ENCODE measurements at regions not wholly inside any gene's neighbourhood (a gene's known extent, or its start where the extent isn't known, plus 50 kb on each side); places are given as distances from the start of the nearest gene placed in this dataset.
"Not testable (repeated sequence)": the region's sequence is repeated elsewhere in the genome, so short reads cannot be mapped to it uniquely, and the experiment has no call there.

DNA sequence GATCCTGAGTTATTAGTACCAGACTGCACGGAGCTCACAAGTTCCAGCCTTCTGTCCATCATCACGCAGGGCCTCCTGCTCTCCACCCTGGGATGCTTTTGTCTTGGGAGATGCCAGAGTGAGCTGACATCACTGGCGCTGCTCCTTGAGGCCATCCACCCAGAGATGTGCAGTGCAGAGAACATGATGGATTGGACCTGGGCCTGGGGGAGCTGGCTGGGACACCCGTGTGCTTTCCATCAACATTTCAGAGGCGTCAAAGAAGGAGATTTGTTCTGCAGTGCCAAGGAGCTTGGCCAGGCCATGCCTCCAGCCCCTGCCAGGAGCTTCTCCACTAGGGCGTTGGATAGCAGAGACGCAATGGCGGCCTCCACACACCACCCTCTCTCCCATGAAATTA is 206.6 kb upstream of the ZNF469 start:
- H3K4me3 ChIP-seq (ENCODE audit: control extremely low read depth in 1 of 5, extremely low read depth in 1 of 5, insufficient read depth in 1 of 5, low read depth in 2 of 5, low read length in 4 of 5); H2AFZ ChIP-seq (ENCODE audit: insufficient read depth, low read depth, low read length, poor library complexity, severe bottlenecking); ATAC-seq (ENCODE audit: low read depth); H3K4me3 Mint-ChIP-seq; CTCF ChIA-PET; H3K4me1 ChIP-seq (ENCODE audit: control insufficient read depth in 2 of 2, insufficient read depth in 2 of 2, low read length in 2 of 2); DNase-seq; intact Hi-C loops (cut with micrococcal nuclease); H3K9me3 Mint-ChIP-seq (ENCODE audit: insufficient read depth); H3K4me2 ChIP-seq (replicated peaks; ENCODE audit: low read depth, low read length, poor library complexity, severe bottlenecking); H3K27me3 ChIP-seq (replicated peaks in 1 of 4; ENCODE audit: control extremely low read depth in 1 of 4, control insufficient read depth in 3 of 4, insufficient read depth in 4 of 4, low read length in 3 of 4); H3K27ac Mint-ChIP-seq; H3K27ac ChIP-seq (ENCODE audit: low read length in 2 of 2); H3K79me2 ChIP-seq (ENCODE audit: control insufficient read depth, insufficient read depth, low read length); H3K9ac ChIP-seq (ENCODE audit: low read length); H3K9me3 ChIP-seq (ENCODE audit: control extremely low read depth in 1 of 3, control insufficient read depth in 2 of 3, insufficient read depth in 1 of 3, low read length in 2 of 3); POLR2A ChIA-PET; H3K36me3 ChIP-seq (replicated peaks in 1 of 2; ENCODE audit: control extremely low read depth in 1 of 2, control insufficient read depth in 1 of 2, extremely low read depth in 1 of 2, insufficient read depth in 2 of 2, low read length in 1 of 2); H4K20me1 ChIP-seq (ENCODE audit: control insufficient read depth, insufficient read depth, low read length, poor library complexity, severe bottlenecking); H3K4me1 Mint-ChIP-seq: not testable (repeated sequence)
- peaks cover 15% of the 10 kb centered on the region for H3K27me3 Mint-ChIP-seq
- WGBS (ENCODE audit: insufficient coverage), result no CpG with 5 or more reads among the region's 8 CpGs

DNA sequence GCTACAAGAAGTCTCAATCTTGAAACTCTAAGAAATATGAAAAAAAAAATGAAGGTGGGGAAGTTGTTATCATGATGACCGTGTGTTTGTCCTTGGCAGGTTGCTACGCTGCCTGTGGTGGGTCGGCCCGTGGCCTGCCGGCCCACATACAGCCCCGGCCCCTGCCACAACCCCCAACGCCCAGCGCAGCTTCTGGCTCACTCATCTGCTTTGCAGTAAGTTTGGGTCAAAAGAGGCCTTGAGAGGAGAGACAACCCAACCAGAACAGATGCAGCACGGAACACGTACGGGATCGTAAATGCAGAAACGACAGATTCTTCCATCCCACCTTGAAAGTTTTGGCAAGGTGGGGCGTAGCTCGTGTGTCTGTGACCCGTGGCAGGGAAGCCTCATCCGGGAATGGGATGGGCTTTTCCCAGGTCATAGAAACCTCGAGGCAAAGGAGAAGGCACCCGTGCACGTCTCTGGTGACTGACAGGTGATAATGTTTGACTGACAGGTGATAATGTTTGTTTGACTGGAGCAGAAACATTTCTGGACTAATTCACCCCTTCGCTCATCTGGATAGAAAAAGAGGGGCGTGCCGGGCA is 206.1 kb upstream of the ZNF469 start:
- intact Hi-C loops (cut with micrococcal nuclease); H2AFZ ChIP-seq (ENCODE audit: insufficient read depth, low read depth, low read length, poor library complexity, severe bottlenecking); H3K27ac ChIP-seq (ENCODE audit: low read length in 2 of 2); H3K4me2 ChIP-seq (replicated peaks; ENCODE audit: low read depth, low read length, poor library complexity, severe bottlenecking); H3K4me1 ChIP-seq (ENCODE audit: control insufficient read depth in 2 of 2, insufficient read depth in 2 of 2, low read length in 2 of 2); H3K4me1 Mint-ChIP-seq; H3K36me3 ChIP-seq (replicated peaks in 1 of 2; ENCODE audit: control extremely low read depth in 1 of 2, control insufficient read depth in 1 of 2, extremely low read depth in 1 of 2, insufficient read depth in 2 of 2, low read length in 1 of 2); H3K9me3 ChIP-seq (ENCODE audit: control extremely low read depth in 1 of 3, control insufficient read depth in 2 of 3, insufficient read depth in 1 of 3, low read length in 2 of 3); H3K4me3 Mint-ChIP-seq; CTCF ChIA-PET; H4K20me1 ChIP-seq (ENCODE audit: control insufficient read depth, insufficient read depth, low read length, poor library complexity, severe bottlenecking); H3K27ac Mint-ChIP-seq; H3K79me2 ChIP-seq (ENCODE audit: control insufficient read depth, insufficient read depth, low read length); H3K27me3 ChIP-seq (replicated peaks in 1 of 4; ENCODE audit: control extremely low read depth in 1 of 4, control insufficient read depth in 3 of 4, insufficient read depth in 4 of 4, low read length in 3 of 4); DNase-seq; H3K9ac ChIP-seq (ENCODE audit: low read length); POLR2A ChIA-PET; H3K4me3 ChIP-seq (ENCODE audit: control extremely low read depth in 1 of 5, extremely low read depth in 1 of 5, insufficient read depth in 1 of 5, low read depth in 2 of 5, low read length in 4 of 5); H3K9me3 Mint-ChIP-seq (ENCODE audit: insufficient read depth); ATAC-seq (ENCODE audit: low read depth): not testable (repeated sequence)
- WGBS (ENCODE audit: insufficient coverage), result 98% methylated on average over 5 of the region's 23 CpGs
- H3K27me3 Mint-ChIP-seq, result peaks cover 11% of the 10 kb centered on the region

GRCh38 chr16:88178251-88178650 is 204.5 kb upstream of the ZNF469 start:
- H3K27me3 Mint-ChIP-seq; H3K4me1 ChIP-seq (ENCODE audit: control insufficient read depth in 2 of 2, insufficient read depth in 2 of 2, low read length in 2 of 2); H3K27ac Mint-ChIP-seq; DNase-seq; H3K27me3 ChIP-seq (replicated peaks in 1 of 4; ENCODE audit: control extremely low read depth in 1 of 4, control insufficient read depth in 3 of 4, insufficient read depth in 4 of 4, low read length in 3 of 4); H3K4me1 Mint-ChIP-seq; H3K9ac ChIP-seq (ENCODE audit: low read length); H3K4me2 ChIP-seq (replicated peaks; ENCODE audit: low read depth, low read length, poor library complexity, severe bottlenecking); intact Hi-C loops (cut with micrococcal nuclease); CTCF ChIA-PET; H3K27ac ChIP-seq (ENCODE audit: low read length in 2 of 2); H4K20me1 ChIP-seq (ENCODE audit: control insufficient read depth, insufficient read depth, low read length, poor library complexity, severe bottlenecking); H3K9me3 Mint-ChIP-seq (ENCODE audit: insufficient read depth); H3K9me3 ChIP-seq (ENCODE audit: control extremely low read depth in 1 of 3, control insufficient read depth in 2 of 3, insufficient read depth in 1 of 3, low read length in 2 of 3); H3K4me3 Mint-ChIP-seq; H3K36me3 ChIP-seq (replicated peaks in 1 of 2; ENCODE audit: control extremely low read depth in 1 of 2, control insufficient read depth in 1 of 2, extremely low read depth in 1 of 2, insufficient read depth in 2 of 2, low read length in 1 of 2); H2AFZ ChIP-seq (ENCODE audit: insufficient read depth, low read depth, low read length, poor library complexity, severe bottlenecking); POLR2A ChIA-PET; H3K4me3 ChIP-seq (ENCODE audit: control extremely low read depth in 1 of 5, extremely low read depth in 1 of 5, insufficient read depth in 1 of 5, low read depth in 2 of 5, low read length in 4 of 5); ATAC-seq (ENCODE audit: low read depth); H3K79me2 ChIP-seq (ENCODE audit: control insufficient read depth, insufficient read depth, low read length): not testable (repeated sequence)
- 85% methylated on average over 11 of the region's 15 CpGs for whole genome bisulfite sequencing (ENCODE audit: insufficient coverage)

GRCh38 chr16:88178896-88179295 is 203.9 kb upstream of the ZNF469 start:
- H3K27ac ChIP-seq (ENCODE audit: low read length in 2 of 2); H3K4me2 ChIP-seq (replicated peaks; ENCODE audit: low read depth, low read length, poor library complexity, severe bottlenecking); H3K4me3 ChIP-seq (ENCODE audit: control extremely low read depth in 1 of 5, extremely low read depth in 1 of 5, insufficient read depth in 1 of 5, low read depth in 2 of 5, low read length in 4 of 5); H3K9ac ChIP-seq (ENCODE audit: low read length); intact Hi-C loops (cut with micrococcal nuclease); H3K27me3 ChIP-seq (replicated peaks in 1 of 4; ENCODE audit: control extremely low read depth in 1 of 4, control insufficient read depth in 3 of 4, insufficient read depth in 4 of 4, low read length in 3 of 4); POLR2A ChIA-PET; H3K36me3 ChIP-seq (replicated peaks in 1 of 2; ENCODE audit: control extremely low read depth in 1 of 2, control insufficient read depth in 1 of 2, extremely low read depth in 1 of 2, insufficient read depth in 2 of 2, low read length in 1 of 2); H3K4me1 ChIP-seq (ENCODE audit: control insufficient read depth in 2 of 2, insufficient read depth in 2 of 2, low read length in 2 of 2); H3K79me2 ChIP-seq (ENCODE audit: control insufficient read depth, insufficient read depth, low read length); H3K4me1 Mint-ChIP-seq; DNase-seq; H4K20me1 ChIP-seq (ENCODE audit: control insufficient read depth, insufficient read depth, low read length, poor library complexity, severe bottlenecking); H3K9me3 ChIP-seq (ENCODE audit: control extremely low read depth in 1 of 3, control insufficient read depth in 2 of 3, insufficient read depth in 1 of 3, low read length in 2 of 3); H2AFZ ChIP-seq (ENCODE audit: insufficient read depth, low read depth, low read length, poor library complexity, severe bottlenecking); H3K4me3 Mint-ChIP-seq; ATAC-seq (ENCODE audit: low read depth); H3K27ac Mint-ChIP-seq; H3K27me3 Mint-ChIP-seq; CTCF ChIA-PET; H3K9me3 Mint-ChIP-seq (ENCODE audit: insufficient read depth): not testable (repeated sequence)
- WGBS (ENCODE audit: insufficient coverage), result 54% methylated on average over 6 of the region's 15 CpGs
